Inflammatory macrophage treated with lipopolysaccharide for 1 hour (primary cell): ENCODE measurements at regions not wholly inside any gene's neighbourhood (a gene's known extent, or its start where the extent isn't known, plus 50 kb on each side); places are given as distances from the start of the nearest gene placed in this dataset.

Experiments
- DNase-seq, 2 donors: peaks; one replicate each; pipeline ENCODE4 v3.0.0-alpha.2; 2020 to 2022

DNA sequence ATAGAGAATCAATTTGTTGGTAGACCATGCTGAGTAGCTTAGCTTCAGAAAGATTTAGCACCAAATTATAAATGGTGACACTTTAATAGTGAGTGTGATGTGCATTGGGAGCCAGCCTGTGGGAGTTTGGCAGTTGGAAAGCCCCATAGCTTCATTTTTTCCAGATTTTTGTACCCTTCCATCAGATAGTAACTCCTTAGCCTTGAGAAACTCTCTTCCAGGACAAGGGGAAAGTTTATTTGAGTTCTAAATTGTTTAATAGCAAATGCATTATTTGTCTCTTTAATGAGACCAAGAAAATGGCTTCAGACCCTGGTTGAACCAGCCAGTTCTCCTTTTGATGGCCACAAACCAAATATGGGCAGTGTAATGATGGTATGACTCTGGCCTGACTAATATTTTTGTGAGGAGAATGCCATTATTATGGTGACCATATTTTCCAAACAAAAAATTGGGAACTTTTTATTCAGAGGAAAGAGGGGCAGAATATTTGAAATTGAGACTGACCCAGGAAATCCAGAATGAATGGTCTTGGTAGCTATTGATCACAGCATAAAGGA lies 49.8 kb downstream of the PLCE1 start:
- no peak for DNase-seq

DNA sequence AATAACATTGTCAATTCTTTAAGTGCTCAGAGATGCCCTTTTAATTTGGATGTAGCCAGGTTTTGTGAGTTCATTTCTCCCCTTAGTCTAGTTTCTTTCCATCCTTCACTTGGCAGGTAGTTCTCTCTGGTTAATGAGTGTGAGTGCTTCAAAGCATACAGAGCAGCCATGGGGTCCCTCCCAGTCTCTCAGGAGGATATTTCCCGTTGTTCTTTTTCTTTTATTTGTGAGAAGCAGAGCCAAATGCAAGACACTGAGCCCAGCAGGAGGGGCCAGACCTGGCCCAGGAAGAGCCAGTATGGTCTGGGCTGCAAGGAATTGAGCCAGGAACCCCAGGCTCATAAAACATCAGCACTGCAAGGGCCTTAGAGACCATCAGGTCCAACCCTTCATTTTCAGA lies 52.4 kb downstream of the PLCE1 start:
- no peak for DNase-seq

DNA sequence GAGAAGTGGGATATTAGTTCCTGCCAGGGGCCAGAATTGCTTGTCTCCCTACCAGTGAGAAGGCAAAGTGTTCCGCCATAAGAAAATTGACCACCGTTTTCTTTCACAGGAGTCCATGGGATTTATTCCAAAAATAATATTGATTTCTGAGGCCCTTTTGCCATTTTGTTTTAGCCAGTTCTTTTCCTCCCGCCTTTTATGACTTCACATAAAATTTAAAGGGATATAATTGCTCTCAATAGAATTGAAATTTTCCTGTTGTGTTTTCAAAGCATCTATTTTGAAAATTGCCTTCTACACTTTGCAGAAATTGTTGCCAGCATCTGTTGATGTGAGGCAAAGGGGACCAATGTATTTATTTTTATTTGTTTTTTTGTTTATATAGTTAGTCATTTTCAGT lies 53.6 kb downstream of the PLCE1 start:
- DNase-seq: no peak

DNA sequence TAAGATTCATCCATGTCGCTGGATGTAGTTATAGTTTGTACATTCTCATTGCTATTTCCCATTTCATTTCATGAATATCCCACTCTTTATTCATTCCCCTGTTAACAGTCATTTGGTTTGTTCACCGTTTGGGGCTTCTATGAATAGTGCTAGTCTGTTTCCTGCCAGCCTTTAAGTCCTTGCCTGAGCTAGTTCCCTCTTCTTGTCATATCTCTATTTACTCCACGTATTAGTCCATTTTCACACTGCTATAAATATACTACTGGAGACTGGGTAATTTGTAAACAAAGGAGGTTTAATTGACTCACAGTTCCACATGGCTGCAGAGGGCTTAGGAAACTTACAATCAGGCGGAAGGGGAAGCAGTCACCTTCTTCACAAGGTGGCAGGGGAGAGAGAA lies 56.2 kb downstream of the PLCE1 start:
- DNase-seq: no peak

DNA sequence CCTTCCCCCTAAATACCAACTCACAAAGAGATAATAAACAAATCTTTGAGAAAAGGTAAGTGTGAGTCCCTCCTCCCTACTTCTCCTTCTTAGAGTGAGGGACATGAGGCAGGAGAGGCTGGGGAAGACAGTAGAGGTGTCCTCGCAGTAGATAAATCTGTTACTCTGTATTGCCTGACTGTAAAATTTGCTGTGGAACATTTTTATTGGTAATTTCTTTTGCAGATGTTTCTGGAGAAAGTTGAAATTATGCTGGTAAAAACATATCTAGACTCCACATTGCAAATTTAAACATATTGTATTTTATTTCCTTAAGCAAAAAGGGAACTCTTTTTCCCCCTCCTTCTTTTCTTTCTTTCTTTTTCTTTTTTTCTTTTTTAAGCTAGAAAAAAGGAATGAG lies 58.5 kb downstream of the PLCE1 start:
- no peak for DNase-seq

DNA sequence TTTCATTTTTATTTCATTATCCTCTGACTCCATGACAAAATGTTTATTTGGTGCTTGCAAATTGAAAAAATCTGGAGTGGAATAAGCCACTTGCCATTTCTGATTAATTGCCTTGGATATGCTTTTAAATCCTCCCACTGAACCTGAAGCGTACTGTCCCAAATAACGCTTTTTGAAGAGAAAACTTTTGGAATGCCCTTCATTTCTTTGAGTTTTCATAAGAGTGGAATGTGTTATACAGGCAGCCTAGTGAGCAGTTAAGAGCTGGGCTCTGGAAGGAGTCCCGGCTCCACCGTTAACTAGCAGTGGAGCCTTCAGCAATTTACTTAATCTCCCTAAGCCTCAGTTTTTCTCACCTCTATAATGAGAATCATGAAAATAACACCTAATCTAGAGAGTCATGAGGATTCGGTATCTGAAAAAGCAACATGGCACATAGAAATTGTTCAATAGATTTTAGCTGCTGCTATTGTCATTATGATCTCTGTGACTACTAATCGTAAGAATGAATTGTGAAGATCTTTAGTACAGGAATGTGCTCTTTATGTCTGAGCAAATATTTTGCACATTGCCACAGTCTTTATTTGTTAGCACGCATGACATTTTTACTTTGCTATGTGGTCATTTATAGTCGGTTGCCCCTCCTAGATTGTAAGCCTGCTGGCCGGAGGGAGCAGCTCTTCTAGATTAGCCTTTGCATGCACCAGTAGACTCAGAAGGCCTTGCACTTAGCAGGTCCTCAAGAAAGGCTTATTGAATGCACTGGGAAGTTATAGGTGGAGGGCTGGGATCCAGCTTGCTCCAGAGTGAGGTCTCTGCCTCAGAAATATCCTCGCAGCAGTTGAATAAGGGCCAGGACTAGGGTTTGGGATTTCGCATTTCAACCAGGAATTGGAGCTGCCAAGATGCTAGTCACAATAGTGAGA lies 59.4 kb downstream of the PLCE1 start:
- no peak for DNase-seq

DNA sequence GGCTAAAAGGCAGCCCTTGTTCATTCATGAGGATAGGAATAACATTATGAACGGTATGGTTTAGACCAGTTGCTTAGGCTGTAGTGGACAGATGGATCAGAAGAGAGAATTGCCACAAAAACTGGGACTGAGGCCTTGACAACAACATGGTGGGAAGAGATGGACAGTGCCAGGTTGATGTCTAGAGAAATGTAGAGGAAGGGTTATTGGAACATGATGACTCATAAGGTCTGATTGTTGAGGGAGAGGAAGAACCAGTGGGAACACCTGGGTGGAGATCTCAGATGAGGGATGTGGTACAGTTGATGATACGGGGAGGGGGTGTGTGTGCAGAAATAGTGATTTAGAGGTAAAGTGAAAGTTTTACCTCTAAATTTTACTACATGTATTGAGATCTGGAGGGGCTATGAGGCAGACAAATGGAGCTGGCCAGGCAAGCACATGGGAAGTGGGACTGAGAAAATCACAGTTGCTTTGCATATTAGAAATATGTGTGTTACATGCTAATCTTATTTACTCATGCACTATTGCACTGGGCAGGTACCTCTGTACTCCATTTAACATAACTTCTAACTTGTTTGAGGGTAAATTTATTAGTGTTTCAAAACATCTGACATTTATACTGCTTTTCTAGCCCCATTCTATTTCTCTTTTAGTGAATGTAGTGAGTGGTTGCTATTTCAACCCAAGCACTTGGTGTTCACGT lies 65.6 kb downstream of the PLCE1 start:
- no peak for DNase-seq

DNA sequence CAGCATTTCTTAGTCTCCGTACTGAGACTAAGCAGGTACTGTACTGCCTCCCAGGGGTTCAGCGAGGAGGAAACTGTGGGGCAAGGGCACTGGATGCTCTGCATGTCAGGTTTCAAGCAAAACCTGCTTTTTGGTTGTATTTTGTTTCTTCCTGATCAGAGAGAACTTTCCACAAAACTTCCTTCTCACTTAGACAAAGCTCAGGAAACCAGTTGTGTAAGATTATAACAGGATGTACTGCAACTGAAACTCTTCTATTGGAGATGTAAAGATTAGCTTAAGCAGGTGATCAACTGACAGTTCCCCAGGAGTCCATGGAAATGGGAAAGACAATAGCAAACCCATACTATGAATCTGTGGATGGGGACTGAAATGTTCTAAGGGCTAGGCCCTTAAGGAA lies 67.3 kb downstream of the PLCE1 start:
- DNase-seq: no peak

DNA sequence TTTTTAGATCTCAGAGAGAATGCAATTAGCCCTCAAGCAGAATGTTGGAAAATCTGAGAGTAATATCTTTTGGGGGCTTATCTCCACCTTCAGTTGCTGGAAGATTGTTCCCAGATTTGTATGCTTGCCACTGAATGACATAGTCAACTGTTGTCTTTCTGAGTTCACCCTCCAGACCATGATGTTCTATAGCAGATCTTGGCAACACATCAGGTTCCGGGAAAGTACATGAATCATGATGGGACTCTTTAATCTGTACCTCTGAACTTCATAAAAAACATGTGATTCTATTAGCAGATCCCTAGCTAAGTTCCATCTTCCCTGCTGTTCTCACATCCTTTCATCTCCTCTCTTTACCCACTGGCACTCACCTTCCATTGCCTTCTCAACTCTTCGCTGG lies 68.9 kb downstream of the PLCE1 start:
- DNase-seq: no peak

DNA sequence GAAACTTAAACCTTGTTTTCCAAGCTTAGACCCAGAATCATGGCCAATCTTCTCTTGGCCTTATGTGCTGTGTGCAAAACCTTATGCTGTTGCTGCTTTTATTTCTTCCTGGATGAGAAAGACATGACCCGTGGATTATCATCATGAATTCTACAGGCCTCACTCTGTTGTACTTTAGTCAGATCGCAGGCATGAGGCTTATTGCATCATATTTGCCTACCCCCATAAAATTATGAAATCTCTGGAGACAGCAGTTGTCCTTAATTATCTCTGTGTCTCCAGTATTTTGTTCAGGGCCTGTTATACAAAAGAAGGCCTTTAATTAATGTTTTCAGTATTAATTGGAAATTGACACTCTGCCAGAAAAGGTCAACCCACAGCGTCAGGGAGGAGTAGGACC lies 71.6 kb downstream of the PLCE1 start:
- DNase-seq: no peak

DNA sequence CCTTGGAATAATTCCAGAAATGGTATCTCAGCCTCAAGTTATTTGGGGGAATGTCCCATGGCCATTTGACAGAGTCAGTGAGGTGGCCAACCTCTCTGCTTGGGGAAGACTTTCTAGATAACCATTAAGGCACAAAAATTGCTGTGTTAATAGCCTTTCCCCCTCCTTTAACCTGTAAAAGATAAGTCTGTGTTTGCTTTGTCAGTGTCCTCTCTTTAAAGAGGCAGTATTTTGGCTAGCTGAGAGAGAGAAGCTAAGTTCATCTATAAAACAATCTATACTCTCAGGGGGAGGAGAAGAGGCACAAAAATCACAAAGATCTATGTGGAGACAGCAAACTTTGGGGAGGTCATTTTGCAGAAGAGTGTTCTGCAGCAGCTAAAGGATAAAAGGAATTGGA lies 72.1 kb downstream of the PLCE1 start:
- no peak for DNase-seq

DNA sequence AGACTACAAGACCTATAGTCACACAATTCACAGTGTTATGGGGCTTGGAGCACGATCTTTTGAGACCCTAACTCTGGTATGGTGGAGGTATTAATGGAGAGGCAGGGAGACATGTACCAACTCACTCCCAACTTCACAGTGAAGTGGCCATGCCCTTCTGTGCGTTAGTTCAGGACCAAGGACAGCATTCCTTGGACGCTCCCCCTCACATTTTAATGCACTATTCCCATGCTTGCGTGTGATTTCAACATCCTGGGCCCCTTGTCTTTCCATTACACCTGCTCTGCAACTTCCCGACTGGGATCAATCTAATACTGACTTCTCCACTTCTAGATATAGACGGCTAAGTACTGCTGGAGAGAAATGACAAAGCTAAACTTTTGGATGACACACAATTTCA lies 72.7 kb downstream of the PLCE1 start:
- no peak for DNase-seq

DNA sequence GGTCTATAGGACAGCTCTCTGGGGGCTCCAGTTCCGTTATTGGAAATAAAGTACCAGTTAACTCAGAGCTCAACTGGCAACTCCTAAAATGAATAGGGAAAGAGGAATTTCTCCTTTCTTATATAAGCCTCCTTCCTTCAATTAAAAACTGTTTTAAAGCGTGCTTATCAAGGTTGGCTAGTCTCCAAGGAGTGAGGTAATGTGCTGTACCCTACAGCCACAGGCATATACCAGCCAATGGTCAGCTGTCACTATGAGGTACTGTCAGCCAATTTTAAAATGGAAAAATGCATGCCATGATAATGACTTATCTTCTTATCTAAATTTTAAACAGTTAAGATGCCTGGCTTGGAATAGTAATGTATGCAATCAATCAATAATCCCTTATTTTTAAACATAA lies 76.2 kb downstream of the PLCE1 start:
- no peak for DNase-seq

DNA sequence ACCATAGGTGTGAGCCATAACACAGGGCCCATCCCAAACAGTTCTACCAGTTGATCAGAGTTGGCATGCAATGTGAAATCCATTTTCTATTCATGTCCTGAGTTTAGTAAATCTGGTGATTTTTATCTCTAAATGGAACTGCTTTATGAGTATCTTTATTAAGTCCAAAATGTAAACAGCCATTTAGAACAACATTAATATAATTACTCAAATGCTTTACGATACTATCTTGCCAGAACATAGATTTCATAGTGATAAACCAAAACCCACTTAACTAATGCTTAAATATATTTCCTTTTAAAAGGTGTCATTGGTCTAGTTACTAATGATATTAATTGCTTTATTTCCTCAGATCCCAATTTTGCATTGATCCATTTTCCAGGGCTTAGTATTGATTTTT lies 80.7 kb downstream of the PLCE1 start:
- no peak for DNase-seq

DNA sequence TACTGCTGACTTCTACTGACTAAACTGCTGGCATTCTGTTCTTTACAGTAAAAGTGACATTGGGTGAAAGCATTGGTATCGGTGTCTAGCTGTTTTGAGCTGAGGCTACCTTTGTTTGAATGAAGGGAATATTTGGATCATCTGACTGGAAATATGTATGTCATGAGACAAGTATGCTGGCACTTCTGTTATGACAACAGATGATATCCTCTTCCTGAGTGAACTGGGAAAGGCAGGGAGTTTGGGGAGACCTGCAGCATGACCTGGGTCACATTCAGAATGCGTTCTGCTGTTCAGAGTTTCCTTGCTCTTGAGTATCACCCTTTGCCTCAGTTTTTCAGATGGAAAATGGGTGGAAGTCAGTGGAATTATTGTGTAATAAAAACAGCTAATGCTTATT lies 81.8 kb downstream of the PLCE1 start:
- DNase-seq: no peak

DNA sequence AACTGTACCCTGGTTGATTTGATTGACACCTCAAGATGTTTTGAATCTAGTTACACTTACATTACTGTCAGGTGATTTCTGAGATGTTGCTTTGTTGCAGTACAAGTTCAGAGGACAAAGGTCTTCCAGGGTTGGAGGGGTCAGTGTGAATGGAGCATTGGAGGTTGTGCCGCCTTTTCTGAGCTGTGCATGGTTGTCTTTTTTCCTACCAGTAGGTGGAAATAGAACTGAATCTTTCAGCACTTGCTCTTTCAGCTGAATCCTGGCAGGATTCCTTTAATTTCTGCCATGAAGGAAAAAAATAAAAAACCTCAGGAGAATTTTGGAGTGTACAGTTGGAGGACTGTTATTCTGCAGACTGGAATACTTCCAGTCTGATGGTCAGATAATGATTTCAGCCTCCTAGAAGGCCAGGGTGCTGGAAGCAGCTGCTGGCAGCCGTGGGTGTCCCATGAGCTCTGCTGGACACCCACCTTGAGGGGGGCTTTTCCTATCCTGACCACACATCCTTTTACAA lies 82.7 kb downstream of the PLCE1 start:
- no peak for DNase-seq

DNA sequence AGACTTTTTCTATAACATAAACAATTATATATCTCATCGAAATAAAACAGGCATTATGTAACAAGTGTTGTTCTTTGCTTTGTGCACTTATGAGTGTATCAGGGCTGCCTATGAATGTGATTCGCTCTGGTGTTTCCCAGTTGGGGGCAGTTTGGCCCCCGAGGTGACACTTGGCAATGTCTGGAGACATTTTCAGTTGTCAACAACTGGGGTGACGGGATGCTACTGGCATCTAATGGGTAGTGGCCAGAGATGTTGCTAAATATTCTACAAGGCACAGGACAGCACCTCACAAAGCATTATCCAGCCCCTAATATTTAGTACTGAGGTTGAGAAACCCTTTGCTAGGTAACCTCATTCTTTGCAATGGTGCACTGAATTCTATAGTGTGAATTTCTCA lies 83.3 kb downstream of the PLCE1 start:
- DNase-seq: no peak

DNA sequence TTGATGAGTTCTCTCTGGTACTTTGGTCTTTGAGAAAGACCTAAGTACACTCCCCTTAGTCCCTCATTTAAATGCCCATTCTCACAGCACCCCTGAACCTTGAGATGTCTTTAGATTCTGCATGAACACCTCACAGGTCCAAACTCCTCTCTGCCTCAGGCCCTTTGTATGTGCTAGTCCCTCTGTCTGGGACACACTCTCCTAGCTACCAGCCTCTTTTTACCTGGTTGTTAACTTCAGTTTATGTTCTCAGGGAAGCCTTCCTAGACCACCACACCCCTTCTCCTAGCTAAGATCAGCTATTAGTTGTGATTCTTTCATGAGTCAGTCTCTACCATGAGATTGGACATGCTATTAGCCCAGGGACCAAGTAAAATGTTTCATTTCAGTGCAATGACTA lies 86.4 kb downstream of the PLCE1 start:
- DNase-seq: no peak

DNA sequence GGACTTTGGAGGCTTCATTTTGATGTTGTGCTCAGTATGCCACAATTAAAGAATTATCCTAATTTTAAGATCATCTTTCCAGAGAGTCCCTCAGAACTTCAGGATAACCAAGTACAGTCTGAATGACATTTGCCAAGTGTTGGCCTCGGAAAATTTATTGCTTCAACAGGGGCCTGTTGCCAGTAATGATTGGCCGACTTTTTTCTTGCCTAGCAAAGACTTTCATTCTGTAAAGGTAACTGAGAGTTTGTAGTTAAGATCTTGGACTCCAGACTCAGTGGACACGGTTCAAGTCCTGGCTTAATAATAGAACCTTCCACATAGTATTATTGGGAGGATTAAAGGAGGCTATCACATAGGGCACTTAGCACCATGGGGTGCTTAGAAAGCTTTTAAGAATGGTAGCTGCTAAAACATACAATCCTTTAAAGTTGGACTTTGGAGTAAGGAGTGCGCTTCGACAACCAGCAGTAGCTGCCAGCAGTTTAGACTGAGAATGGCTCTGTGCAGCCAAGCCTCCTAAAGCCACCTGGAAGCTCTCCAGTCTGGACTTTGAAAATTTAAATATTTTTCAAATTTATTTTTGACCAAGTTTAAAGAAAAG lies 90.0 kb downstream of the PLCE1 start:
- no peak for DNase-seq

DNA sequence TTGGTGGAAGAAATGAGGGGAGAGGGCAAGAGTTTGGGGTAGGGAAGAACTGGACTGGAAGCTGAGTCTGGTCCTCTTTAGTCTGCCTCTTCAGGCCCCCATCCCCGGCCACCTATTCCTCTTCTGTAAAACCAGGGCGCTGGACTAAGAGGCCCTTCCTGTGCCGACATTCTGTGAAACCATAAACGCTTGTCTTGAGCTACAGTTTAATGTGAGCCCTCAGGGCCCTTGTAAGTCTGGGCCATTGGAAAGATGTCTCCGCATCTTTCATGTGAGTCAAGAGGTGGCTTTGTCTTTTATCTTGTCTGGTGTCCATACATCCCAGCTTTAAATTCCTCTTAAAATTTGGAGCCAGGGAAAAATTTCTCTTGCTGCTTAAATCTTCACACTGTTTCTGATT lies 90.6 kb downstream of the PLCE1 start:
- DNase-seq: no peak

DNA sequence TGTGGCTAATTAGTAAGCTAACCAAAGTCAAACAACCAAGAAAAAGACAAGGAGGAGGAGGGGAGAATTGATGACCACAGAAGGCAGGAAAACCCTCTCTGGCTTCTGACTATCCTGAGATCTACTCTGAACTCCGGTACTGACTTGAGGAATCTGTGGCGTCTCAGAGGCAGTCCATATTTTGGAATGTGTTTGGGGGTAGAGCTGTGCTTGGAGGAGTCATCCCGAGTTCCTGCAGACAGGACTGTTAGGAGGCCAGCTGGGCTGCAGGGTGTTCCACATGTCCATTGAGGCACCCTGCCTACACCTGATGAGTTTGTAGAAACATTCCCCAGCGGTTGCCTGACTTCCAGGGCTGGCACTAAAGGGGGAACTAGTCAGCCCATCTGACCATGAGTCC lies 91.6 kb downstream of the PLCE1 start:
- DNase-seq: no peak

DNA sequence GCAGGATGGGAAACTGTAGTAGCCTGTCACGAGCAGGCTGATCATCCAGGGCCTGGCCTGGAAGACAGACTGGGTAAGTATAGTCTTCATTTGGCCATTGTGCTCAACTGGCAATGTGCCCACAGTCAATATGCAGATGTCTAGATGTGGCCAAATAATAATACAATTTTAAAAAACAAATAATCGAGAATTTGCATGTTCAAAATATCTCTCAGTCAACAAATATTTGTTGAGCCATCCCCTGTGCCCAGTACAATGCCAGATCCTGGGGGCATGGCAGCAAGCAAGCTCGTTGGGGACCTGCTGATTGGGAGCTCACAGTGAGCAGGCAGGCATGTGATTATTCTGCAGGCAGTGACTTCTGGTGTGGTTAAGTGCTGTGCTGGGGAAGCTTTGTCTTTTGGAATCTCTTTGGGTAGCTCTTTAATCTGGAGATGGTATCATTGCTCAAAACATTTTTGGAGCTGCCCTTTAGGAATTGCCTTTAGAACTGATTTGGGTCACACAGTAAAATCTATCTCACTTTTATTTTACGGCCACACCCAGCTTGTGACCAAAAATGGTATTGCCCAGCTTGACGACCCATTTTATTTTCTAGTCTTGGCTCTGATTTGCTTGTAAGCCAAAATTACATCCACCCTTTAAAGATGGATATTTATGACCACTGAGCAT lies 92.2 kb downstream of the PLCE1 start:
- DNase-seq: no peak

DNA sequence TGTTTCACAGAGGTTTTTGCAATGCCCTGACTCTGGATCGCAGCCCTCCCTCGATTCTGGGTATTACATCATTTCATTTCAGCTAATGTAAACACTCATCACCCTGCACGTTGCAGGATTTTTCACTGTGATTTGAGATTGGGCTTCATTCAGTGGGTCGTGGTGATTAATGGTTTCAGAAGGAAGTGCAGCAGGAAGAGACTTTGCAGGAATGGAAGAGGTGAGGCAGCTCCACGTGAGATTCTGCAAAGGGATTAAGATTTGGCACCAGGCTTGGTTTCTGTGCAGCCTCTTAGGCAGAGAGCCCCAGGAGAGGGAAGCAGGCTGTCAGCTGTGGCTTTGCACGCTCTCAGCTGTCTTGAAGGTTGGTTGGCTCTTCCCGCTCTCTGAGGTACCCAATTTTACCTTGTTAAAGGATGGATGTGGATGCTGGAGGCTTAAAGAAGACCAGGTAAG lies 95.2 kb downstream of the PLCE1 start:
- DNase-seq: no peak
